Upper lobe of left lung (tissue), 4 donors: ENCODE measurements at regions not wholly inside any gene's neighbourhood (a gene's known extent, or its start where the extent isn't known, plus 50 kb on each side); places are given as distances from the start of the nearest gene placed in this dataset.

ENCODE experiments used
- EP300 ChIP-seq, 4 donors: sonication (generic); formaldehyde crosslinking; IDR thresholded peaks; one replicate each; pipeline ENCODE4 v1.5.1; 2017; ENCODE audit warnings: antibody characterized with exemption in 4 of 4, control low read depth in 2 of 4
- POLR2A ChIP-seq, 4 donors: fragments of 450-650 bp; IDR thresholded peaks; one replicate each; pipeline ENCODE4 v1.5.1; 2016 to 2017; ENCODE audit warnings: antibody characterized with exemption in 4 of 4, mild to moderate bottlenecking in 2 of 4
- POLR2AphosphoS5 ChIP-seq, 2 donors: sonication (generic); formaldehyde crosslinking; IDR thresholded peaks; one replicate each; pipeline ENCODE4 v1.5.1; 2017; ENCODE audit warnings: antibody characterized with exemption in 2 of 2

GRCh38 chr1:234938135-234938534 is 190.5 kb downstream of the TOMM20 start:
- TF ChIP-seq POLR2A (IDR thresholded peaks at IDR 0.05) (no peak), EP300 (IDR thresholded peaks at IDR 0.05) (no peak), POLR2AphosphoS5 (IDR thresholded peaks at IDR 0.05) (no peak)
